ENCODE measurements at regions not wholly inside any gene's neighbourhood (a gene's known extent, or its start where the extent isn't known, plus 50 kb on each side); places are given as distances from the start of the nearest gene placed in this dataset.
"Not testable (repeated sequence)": the region's sequence is repeated elsewhere in the genome, so short reads cannot be mapped to it uniquely, and the experiment has no call there.

DNA sequence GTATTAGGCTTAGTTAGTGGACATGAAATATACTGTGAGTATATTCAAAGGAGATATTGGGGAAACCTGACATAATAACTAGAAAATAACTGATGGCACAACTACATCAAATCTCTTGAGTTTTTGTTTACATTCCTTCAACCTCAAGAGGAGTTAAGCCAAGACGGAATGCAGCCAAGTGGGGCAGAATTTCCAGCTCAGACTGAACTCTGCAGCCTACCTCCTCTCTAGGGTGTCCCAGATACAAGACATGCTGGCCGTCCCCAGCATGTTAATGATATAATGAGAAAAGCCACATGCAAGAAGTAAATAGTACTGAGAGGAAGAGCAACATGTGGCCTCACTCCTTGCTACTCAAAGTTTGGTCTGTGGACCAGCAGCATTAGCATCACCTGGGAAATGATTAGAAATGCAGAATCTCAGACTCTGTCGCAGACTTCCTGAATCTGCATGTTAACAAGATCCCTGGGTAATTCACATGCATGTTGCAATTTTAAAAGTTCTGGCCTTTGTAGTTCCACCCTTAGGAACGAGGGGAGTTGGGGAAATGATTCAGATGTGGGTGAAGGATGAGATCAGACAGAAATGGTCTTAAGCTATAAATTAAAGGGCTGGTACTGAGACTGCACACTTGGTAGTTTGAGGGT lies 118.4 kb upstream of the CACUL1 start:
- DNase-seq: no peak

DNA sequence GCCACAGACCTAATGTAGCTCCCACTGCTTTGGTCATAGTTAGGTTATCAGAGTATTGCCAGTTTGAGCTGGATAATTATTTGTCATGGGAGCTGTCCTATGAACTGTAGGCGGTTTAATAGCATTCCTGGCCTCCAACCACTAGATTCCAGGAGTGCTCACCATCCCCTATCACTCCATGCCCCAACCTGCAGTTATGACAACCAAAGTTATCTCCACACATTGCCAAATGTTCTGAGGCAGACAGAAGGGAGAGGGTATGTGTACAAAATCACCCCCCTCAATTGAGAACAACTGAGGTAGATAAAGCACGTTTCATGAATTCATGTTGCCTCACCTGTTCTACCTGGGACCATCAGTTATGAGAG lies 119.0 kb upstream of the CACUL1 start:
- DNase-seq: no peak

DNA sequence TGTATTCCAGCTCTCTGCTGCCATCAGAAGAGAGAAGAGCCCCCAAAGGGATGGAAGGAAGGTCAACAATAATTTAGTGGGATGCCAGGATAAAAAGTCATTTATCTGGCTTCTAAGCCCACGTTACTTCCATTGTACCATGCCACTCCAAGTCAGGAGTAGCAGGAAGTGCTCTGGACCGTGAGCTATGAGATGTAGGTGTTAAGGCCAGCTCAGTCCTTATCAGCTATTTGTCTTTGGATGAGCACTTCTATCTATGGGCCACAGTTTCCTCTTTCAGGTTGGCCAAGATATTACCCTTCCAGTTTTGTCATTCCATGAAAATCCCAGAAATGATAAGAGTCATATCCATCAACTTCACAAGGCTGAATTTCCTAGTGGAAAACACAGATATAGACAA lies 119.4 kb upstream of the CACUL1 start:
- DNase-seq: no peak

DNA sequence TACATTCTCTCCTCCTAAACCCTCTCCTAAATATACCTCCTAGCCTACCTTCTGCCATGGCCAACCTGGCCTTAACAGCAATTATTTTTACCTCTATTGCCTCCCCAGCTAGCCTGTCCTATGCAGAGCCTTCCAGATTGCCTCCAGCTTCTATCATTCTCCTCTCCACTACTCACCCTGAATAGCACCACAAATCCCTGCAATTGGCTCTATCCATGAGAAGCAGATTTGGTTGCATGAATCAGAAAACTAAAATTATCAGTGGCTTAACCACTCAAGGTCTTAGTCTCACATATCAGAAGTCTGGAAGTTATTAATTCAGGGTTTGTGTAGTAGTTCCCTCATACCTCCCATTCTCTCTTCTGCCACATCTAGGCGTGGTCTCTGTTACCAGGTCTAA lies 120.3 kb upstream of the CACUL1 start:
- DNase-seq: no peak

DNA sequence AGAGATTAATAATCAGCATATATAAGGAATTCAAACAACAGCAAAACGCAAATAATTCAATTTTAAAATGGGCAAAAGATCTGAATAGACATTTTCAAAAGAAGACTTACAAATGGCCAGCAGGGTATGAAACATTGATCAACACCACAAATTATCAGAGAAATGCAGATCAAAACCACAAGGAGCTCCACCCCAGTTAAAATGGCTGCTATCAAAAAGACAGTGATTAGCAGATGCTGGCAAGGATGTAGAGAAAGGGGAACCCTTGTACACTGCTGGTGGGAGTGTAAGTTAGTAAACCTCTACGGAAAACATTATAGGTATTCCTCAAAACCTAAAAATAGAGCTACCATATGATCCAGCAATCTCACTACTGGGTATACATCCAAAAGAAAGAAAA lies 128.0 kb upstream of the CACUL1 start:
- no peak for DNase-seq

DNA sequence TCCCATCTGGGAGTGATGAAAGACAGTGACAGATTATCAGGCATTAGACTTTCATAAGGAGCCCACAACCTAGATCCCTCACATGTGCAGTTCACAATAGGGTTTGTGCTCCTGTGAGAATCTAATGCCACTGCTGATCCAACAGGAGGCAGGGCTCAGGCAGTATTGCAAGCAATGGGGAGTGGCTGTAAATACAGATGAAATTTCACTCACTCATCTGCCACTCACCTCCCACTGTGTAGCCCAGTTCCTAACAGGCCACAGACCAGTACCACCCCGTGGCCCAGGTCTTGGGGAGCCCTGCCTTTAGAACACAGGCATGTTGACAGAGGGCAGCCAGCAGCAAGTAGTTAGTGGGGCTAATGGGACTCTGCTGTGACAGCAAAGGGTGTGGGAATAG lies 137.3 kb upstream of the NANOS1 start:
- DNase-seq: no peak

DNA sequence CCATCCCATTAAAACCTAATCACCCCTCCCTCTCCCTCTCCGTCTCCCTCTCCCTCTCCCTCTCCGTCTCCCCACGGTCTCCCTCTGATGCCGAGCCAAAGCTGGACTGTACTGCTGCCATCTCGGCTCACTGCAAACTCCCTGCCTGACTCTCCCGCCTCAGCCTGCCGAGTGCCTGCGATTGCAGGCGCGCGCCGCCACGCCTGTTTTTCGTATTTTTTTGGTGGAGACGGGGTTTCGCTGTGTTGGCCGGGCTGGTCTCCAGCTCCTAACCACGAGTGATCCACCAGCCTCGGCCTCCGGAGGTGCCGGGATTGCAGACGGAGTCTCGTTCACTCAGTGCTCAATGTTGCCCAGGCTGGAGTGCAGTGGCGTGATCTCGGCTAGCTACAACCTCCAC lies 134.6 kb upstream of the NANOS1 start:
- DNase-seq: not testable (repeated sequence)

DNA sequence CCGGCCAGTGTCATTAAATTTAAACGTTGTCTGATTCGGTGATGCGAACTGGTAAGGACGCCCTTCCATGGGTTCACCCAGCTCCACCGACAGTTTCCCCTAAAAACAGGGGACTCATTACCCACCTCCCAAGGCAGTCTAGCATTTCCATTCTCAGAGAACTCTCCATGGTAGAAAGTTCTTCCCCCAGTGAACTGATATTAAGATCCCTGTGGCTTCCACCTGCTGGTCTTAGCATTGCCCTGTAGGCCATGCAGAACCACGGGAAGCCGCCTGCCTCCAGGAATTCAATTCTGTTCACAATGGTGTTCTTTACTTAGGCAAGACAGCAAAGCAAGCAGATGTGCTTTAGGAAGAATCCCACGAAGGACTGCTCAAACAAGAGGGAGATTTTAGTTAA lies 128.9 kb upstream of the NANOS1 start:
- DNase-seq: no peak

DNA sequence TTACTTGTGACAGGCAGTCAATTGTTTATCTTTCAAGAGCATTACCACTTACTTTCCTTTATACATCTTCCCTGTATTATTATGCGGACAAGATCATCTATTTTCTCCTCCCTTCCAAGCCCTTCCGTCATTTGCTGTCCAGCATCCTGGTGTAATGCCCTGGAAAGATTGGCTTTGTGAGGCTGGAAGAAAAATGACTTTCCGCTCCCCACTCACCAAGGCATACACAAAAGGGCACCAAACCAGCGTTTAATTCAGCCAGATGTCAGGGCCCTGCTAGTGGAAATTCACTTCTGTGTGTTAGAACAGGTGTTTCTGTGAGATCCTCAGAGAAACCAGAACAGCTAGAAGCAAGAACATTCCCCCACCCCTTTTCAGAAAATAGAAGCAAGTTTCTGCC lies 128.1 kb upstream of the NANOS1 start:
- DNase-seq: no peak

DNA sequence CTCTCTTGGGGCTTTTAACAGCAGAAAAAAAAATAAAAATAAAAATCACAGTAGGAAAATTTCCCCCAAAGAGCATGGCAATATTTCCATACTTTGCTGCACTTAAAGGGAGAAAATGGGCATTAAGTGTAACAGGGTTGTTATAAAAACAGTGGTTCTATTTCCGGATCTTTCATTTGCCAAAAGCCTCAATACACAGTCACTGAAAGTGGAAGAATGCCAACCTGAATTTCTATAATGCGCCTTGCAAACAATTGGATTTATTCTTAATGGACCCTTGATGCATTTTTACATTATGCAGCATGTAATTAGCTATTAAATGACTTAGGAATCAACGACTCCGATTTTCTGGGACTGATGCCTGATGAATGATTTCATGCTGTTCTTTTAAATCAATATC lies 127.6 kb upstream of the NANOS1 start:
- no peak for DNase-seq

DNA sequence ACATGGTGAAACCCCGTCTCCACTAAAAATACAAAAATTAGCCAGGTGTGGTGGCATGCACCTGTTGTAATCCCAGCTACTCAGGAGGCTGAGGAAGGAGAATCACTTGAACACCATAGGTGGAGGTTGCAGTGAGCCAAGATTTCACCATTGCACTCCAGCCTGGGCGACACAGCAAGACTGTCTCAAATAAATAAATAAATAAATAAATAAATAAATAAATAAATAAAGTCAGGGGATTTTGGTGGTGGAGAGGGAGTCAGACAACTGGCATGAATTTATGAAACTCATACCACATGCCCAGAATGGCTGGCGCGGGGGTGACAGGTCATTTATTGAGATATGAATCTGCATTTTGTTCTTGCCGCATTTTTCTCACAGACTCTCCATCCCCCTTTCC lies 126.9 kb upstream of the NANOS1 start:
- DNase-seq: not testable (repeated sequence)

DNA sequence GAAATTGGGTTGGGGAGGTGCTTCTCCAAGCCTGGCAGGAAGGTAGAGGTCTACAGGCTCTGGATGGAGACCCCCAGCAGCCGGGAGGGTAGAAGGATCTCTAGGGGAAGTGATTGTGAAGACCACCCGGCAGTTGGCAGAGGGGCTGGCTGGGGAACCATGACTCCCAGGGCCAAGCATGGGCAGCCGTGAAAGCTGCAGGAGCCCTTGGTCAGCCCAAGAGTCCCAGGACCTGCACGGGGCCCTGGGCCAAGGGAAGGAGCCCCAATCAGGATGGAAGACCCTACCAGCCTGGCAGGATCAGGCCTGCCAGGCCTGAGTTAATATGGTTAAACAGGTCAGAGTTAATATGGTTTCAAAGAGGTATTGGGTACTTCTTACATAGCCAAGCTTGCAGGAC lies 126.3 kb upstream of the NANOS1 start:
- DNase-seq: no peak

DNA sequence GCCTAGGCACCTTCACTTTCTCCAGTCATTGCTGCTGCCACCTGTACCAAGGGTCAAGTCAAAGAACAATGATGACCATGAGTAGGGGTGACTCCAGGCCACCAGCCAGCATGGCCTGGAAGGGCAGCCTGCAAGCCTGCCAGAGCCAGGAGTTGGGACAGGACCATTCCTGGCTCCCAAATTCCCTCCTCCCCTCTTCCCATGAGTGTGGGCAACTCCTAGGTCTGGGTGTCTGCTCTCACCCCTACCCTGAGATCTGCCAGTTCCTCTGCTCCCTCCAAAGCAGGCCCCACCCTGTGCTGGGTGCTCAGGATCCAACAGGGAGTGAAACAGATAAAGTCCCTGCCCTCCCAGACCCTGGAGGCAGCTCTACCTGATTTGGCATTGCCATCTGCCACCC lies 125.8 kb upstream of the NANOS1 start:
- no peak for DNase-seq

DNA sequence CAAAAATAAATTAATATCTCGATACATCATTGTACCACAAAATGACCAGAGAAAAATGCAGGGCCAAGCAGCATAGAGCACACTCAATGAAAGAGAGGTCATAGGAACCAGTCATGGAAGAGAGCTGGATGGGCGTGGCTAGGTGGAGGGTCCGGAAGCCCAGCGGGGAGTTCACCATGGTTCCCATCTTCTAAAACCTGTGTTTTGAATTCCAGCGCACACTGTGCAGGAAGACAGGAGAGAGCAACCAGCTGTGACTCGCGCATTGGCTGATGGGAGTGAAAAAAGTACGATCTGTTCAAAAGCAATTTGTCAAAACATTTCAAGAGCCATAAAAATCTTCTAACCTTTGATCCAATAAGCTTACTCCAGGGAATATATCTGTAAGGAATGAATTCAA lies 125.2 kb upstream of the NANOS1 start:
- no peak for DNase-seq

DNA sequence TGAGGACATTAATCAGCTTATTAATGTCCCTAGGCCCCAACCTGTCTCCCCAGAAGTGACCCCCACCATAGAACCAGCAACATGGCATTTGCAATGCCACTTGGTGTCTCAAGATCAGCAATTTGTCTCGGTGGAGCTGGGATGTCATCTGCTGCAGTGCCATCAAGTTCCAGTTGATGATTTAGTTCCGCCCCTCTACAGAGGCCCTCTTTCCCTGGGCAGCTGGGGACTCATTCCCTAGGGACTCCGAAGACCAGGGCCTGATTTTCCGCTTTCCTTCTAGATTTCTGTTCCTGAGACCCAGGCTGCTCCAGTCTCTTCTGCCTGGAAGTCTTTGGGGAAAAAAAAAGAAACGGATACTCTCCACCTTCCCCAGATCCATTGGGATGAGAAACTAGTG lies 122.5 kb upstream of the NANOS1 start:
- DNase-seq: no peak

DNA sequence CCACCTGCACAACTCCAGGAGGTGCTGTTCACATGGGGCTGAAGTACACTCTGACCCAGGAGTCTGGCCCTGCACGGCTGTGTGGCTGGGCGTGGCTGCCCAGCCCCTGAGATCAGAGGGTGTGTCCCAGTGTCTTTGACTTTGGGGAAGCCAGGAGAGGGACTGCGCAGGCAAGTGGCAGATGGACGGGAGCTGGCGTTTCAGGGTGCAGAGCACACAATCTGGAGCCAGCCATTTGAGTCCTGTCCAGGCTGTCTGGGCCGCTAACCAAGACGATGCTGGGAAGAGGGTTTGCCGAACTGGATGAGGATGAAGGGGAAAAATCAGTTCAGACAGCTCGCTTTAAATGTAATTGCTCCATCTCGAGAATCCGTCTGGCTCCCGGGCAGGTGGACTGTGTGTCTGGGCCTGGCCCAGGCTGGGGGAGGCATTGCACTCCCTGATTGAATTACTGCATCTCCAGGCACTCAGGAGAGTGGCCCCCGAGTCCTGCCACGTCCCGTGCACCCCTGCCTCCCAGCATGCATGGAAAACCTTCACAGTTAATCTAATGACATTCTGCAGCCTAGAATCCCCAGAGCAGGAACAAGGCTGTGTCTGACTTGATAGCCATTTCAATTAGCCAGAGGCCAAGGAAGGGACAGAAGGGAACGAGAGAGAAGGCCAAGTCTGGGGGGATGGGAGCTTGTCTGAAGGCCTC lies 120.8 kb upstream of the NANOS1 start:
- DNase-seq: no peak

DNA sequence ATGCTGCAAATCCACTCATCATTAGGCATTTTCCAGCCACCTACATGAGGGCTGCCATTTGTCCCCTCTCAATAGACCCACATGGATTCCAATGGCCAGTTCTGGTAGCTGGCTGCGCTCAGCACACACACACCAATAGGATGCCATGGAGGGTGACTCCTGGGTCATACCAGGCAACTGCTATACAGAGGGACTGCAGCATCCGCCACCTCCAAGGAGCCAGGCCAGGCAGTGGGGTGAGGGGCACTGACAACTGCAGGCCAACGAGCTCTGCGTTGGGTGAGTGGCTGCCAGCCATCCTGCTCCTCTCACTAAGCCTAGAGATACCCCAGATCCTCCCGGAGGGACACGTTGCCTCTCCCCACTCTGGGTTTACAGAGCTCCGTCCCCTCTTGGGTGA lies 118.8 kb upstream of the NANOS1 start:
- no peak for DNase-seq

DNA sequence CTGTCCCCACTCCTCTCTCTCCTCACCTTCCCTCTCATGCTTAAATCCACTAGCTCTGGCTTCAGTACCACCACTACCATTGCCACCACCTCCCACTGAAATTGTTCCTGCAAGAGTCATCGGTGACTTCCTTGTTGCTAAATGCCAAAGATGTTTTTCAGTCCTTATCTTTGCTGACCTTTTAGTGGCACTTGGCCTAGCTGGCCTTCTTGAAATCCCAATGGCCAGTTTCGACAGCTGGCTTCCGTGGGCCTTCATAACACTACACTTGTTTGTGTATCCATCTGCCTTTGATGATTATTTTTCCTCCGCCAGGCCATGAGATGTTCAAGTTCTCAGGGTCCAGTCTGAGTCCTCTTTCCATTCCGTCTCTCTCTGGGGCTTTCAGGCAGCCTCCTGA lies 118.2 kb upstream of the NANOS1 start:
- no peak for DNase-seq

DNA sequence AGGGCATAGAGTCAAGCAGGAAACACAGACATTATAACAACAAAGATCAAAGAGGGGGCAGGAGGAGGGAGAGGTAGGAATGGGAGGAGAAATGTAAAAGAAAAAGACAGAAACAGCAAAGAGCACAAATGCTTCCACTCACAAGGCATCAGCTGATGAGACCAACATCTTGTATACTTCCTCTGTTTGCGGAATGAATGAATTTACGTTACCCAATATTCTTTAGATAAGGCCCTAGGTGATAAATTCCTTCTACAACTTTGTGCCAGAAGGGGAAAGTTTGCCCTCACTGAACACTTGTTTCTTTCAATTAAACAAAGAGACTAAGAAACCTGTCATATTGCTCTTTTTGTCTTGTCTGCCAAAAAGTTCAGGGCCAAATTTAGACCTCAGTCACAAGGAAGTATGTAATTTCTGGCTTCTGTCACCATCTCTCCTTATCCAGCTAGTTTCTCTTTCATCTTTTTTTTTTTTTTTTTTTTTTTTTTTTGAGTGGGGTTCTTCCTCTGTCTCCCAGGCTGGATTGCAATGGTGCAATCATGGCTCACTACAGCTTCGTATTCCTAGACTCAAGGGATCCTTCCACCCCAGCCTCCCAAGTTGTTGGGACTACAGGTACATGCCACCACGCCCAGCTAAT lies 116.4 kb upstream of the NANOS1 start:
- DNase-seq: no peak

DNA sequence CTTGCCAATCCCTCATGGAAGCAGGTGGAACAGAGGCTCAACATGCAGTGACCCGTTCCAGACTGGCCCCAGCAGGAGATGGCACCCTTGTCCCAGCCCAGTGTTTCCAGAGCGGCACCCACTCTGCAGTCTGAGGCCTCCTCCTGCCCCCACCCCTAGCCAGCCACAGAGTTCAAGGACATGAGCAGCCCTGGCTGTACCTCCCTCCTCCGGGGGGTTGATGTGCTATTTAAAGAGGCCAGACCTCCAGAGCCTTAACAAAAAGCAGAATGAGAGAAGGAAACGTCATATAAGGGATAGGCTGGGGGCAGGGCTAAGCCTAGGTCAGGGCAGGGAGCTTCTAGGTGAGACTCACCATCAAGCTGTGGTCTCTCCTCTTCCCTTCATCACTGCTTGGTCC lies 115.7 kb upstream of the NANOS1 start:
- DNase-seq: no peak

DNA sequence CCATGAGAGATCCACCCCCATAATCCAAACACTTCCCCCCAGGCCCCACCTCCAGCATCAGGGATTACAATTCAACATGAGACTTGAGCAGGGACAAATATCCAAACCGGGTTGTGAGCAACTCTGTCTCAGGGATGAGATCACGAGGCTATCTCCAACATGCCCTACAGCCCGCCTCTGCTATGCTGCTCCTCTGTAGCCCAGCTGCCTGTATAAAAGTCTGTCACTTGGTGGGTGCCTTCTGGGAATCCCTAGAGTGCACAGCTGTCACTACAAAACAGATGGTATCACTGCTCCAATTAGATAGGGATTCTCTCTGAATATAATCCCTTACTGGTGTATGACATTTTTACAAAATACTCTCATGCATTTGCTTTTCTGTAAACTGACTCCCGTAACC lies 114.9 kb upstream of the NANOS1 start:
- no peak for DNase-seq

DNA sequence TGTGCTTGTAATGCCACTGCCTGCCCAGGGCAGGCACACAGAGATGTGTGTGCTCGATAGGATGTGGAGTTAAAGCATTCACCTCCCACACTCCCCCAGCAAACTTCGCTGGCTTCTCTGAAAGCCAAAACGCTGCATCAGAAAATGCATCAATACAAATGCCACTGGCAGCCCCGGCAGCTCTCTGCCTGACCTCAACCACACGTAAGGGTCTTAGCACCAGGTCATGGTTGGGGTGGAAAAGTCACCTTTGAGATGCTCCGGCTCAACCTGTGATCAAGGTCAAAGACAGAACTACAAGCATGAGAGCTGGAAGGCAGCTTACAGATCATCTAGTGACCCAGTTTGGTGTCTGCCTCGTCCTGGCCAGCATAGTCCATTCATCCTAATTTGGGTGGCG lies 114.4 kb upstream of the NANOS1 start:
- DNase-seq: no peak

DNA sequence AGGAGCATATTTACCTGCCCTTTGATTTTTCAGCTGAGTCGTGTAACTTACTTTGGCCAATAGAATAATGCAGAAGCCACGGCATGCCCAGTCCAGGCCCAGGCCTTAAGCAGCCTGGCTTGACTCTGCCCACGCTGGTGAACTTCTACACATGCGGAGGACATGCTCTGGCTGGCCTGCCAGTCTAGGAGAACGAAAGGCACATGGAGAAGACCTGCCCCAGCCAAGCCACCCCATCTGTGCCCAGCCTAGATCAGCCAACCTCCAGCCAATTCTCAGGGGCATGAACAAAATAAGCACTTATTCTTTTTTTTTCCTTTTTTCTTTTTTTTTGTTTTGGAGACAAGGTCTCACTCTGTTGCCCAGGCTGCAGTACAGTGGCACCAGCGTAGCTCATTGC lies 112.7 kb upstream of the NANOS1 start:
- no peak for DNase-seq

DNA sequence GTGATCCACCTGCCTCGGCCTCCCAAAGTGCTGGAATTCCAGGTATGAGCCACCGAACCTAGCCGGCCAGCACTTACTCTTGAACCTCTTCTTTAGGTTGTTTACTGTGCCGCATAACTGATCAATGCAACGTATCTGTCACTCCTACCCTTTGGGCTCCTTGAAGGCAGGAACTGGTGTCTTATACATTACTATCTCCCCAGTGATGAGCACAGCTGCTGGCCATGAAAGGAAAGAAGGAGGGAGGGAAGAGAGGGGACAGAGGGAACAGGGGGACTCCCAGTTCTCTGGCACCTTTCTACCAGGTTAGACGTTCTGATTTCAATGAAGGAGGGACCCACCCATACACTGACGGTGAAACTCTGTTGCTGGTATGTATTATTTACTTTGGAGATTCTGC lies 111.8 kb upstream of the NANOS1 start:
- DNase-seq: no peak

DNA sequence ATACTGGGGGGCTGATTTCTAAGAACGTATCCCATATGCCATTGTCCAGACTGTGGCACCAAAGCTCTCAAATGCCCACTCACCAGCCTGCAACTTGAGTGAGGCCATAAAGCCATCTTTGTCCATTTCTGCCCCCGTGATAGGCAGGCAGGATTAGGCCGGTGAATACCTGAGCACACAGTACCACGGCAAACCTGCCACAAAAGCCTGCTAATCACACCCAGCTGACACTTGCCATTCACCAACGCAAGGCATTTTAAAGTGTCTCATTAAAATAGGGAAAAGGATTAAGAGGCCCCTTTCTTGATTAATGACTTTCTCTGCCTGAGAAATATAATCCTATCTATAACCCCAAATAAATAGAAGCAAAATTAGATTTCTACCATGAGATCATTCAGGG lies 111.4 kb upstream of the NANOS1 start:
- DNase-seq: no peak
